Tibial nerve (tissue), 4 donors: ENCODE measurements at regions not wholly inside any gene's neighbourhood (a gene's known extent, or its start where the extent isn't known, plus 50 kb on each side); places are given as distances from the start of the nearest gene placed in this dataset.

ENCODE experiments used
- DNase-seq, 2 donors: peaks; one replicate each; pipeline ENCODE4 v3.0.0-alpha.2; 2019; ENCODE audit warnings: low spot score in 2 of 2
- H3K27ac ChIP-seq, 4 donors: fragments of 200-600 bp; sonication (generic) in 3 of 4; one replicate each; pipeline ENCODE4 v1.5.1; 2017 to 2019; ENCODE audit warnings: mild to moderate bottlenecking in 1 of 4
- H3K27me3 ChIP-seq, 2 donors: fragments of 200-600 bp; sonication (generic) in 1 of 2; one replicate each; pipeline versions ENCODE4 v1.5.1 to v1.6.0; 2017 to 2019
- H3K36me3 ChIP-seq, 3 donors: fragments of 200-600 bp; sonication (generic); one replicate each; pipeline ENCODE4 v1.5.1; 2018 to 2019
- H3K4me1 ChIP-seq, 4 donors: fragments of 200-600 bp; sonication (generic) in 3 of 4; one replicate each; pipeline ENCODE4 v1.5.1; 2017 to 2019
- H3K4me3 ChIP-seq, 4 donors: fragments of 200-600 bp; sonication (generic) in 3 of 4; one replicate each; pipeline ENCODE4 v1.5.1; 2017 to 2019; ENCODE audit warnings: mild to moderate bottlenecking in 1 of 4, moderate library complexity in 1 of 4
- H3K9me3 ChIP-seq, 4 donors: fragments of 200-600 bp; sonication (generic) in 3 of 4; one replicate each; pipeline ENCODE4 v1.5.1; 2017 to 2019
- CTCF ChIP-seq, 5 experiments: fragments of 200-600 bp in 3 of 5; fragments of 450-650 bp in 2 of 5; sonication (generic) in 3 of 5; IDR thresholded peaks; one replicate each; pipeline ENCODE4 v1.5.1; 2016 to 2019; ENCODE audit warnings: antibody characterized with exemption in 5 of 5, mild to moderate bottlenecking in 3 of 5, moderate library complexity in 2 of 5
- EP300 ChIP-seq, 2 donors: sonication (generic); formaldehyde crosslinking; IDR thresholded peaks; one replicate each; pipeline ENCODE4 v1.6.1; 2017; ENCODE audit warnings: antibody characterized with exemption in 2 of 2, mild to moderate bottlenecking in 1 of 2
- POLR2A ChIP-seq, 2 donors: fragments of 450-650 bp; IDR thresholded peaks; one replicate each; pipeline ENCODE4 v1.6.1; 2017; ENCODE audit warnings: antibody characterized with exemption in 2 of 2, mild to moderate bottlenecking in 2 of 2, moderate library complexity in 2 of 2
- WGBS, 2 donors: methylation state at CpG; one replicate each; pipeline ENCODE4 v1.1.5; 2018; 5-methylcytosine and 5-hydroxymethylcytosine counted together

GRCh38 chr5:98064118-98064685 is 709.3 kb upstream of the RGMB start:
- H3K27ac ChIP-seq = peak overlapping the region in 1 of 4 donors; percentile 62
- 58 to 68% methylated on average over 6 of the region's 6 CpGs for WGBS, 2 donors
- H3K9me3 ChIP-seq = no peaks in the 10 kb centered on the region
- no peaks in the 10 kb centered on the region for H3K4me1 ChIP-seq
- H3K27me3 ChIP-seq = no peaks in the 10 kb centered on the region
- DNase-seq = no peak
- no peaks in the 10 kb centered on the region for H3K36me3 ChIP-seq
- H3K4me3 ChIP-seq = no peak overlapping the region
- no peak for TF ChIP-seq CTCF (IDR thresholded peaks at IDR 0.05)
- no peak for TF ChIP-seq EP300 (IDR thresholded peaks at IDR 0.05)
- TF ChIP-seq POLR2A (IDR thresholded peaks at IDR 0.05) = no peak

- DNase-seq = no peak
- H3K9me3 ChIP-seq = no peaks in the 10 kb centered on the region
- WGBS, 2 donors = 53 to 68% methylated on average over 1 of the region's 1 CpG
- H3K27me3 ChIP-seq = no peaks in the 10 kb centered on the region
- no peak overlapping the region for H3K4me3 ChIP-seq
- TF ChIP-seq CTCF (IDR thresholded peaks at IDR 0.05) (no peak), EP300 (IDR thresholded peaks at IDR 0.05) (no peak), POLR2A (IDR thresholded peaks at IDR 0.05) (no peak)
- no peaks in the 10 kb centered on the region for H3K36me3 ChIP-seq
- H3K27ac ChIP-seq = peak overlapping the region in 1 of 4 donors; percentile 62
- no peaks in the 10 kb centered on the region for H3K4me1 ChIP-seq
Measured at GRCh38 chr5:98065261-98065909, 708.1 kb upstream of the RGMB start.

- TF ChIP-seq CTCF (IDR thresholded peaks at IDR 0.05) (no peak), POLR2A (IDR thresholded peaks at IDR 0.05) (no peak), EP300 (IDR thresholded peaks at IDR 0.05) (no peak)
- no peak overlapping the region for H3K27ac ChIP-seq
Measured at GRCh38 chr5:98066910-98067309, 706.6 kb upstream of the RGMB start.

GRCh38 chr5:98069876-98070512 is 703.5 kb upstream of the RGMB start:
- TF ChIP-seq EP300 (IDR thresholded peaks at IDR 0.05) (no peak), CTCF (IDR thresholded peaks at IDR 0.05) (no peak), POLR2A (IDR thresholded peaks at IDR 0.05) (no peak)
- DNase-seq = no peak
- Histone ChIP-seq H3K36me3 (no peaks in the 10 kb centered on the region), H3K27ac (no peak overlapping the region), H3K4me1 (no peaks in the 10 kb centered on the region), H3K9me3 (no peaks in the 10 kb centered on the region), H3K27me3 (no peaks in the 10 kb centered on the region), H3K4me3 (no peak overlapping the region)
- WGBS, 2 donors = 92 to 97% methylated on average over 1 of the region's 1 CpG

More at GRCh38 chr5:98066910-98067309, 706.6 kb upstream of the RGMB start:
- no peaks in the 10 kb centered on the region for H3K9me3 ChIP-seq
- no peak for DNase-seq
- no peaks in the 10 kb centered on the region for H3K36me3 ChIP-seq
- H3K27me3 ChIP-seq = no peaks in the 10 kb centered on the region
- no peak overlapping the region for H3K4me3 ChIP-seq
- H3K4me1 ChIP-seq = no peaks in the 10 kb centered on the region

GRCh38 chr5:98072921-98073320 is 700.5 kb upstream of the RGMB start:
- Histone ChIP-seq H3K27ac (no peak overlapping the region), H3K36me3 (no peaks in the 10 kb centered on the region), H3K9me3 (no peaks in the 10 kb centered on the region), H3K4me1 (no peaks in the 10 kb centered on the region), H3K4me3 (no peak overlapping the region), H3K27me3 (no peaks in the 10 kb centered on the region)
- DNase-seq = no peak
- WGBS, 2 donors = 90 to 95% methylated on average over 3 of the region's 3 CpGs
- no peak for TF ChIP-seq EP300 (IDR thresholded peaks at IDR 0.05)
- no peak for TF ChIP-seq CTCF (IDR thresholded peaks at IDR 0.05)
- no peak for TF ChIP-seq POLR2A (IDR thresholded peaks at IDR 0.05)
